GM12878 (cell line): ENCODE measurements at regions not wholly inside any gene's neighbourhood (a gene's known extent, or its start where the extent isn't known, plus 50 kb on each side); places are given as distances from the start of the nearest gene placed in this dataset.

Source experiments
- ATAC-seq: fragments of 200-7000 bp; cut with Tn5 transposase; 3 replicates; pipeline ENCODE4 v1.9.1; 2020; ENCODE audit warnings: mild to moderate bottlenecking, moderate library complexity
- BruUV-seq: library from RNA; stranded (reverse); fragments of 400-500 nt; replicated peaks from 2 replicates; lab custom pipeline; 2021; lab: Mats Ljungman, UMichigan
- CTCF ChIA-PET: fragments of 300-600 bp; sonication (Branson Sonifier 250); formaldehyde crosslinking; extraction: SDS; loops from one replicate; lab custom pipeline; 2021; ENCODE audit warnings: inconsistent platforms; lab: Yijun Ruan, JAX
- POLR2A ChIA-PET: fragments of 350-600 bp; formaldehyde crosslinking; extraction: SDS; loops from one replicate; lab custom pipeline; 2021; ENCODE audit warnings: inconsistent platforms; lab: Charles Lee
- RAD21 ChIA-PET: fragments of 300-600 bp; sonication (Branson Sonifier 250); formaldehyde crosslinking; loops from one replicate; lab custom pipeline; 2023; ENCODE audit warnings: antibody characterized with exemption; ENCODE audit not compliant: unreplicated experiment; lab: Charles Lee
- SMC1A ChIA-PET: fragments of 300-600 bp; sonication (Branson Sonifier 250); formaldehyde crosslinking; loops from one replicate; lab custom pipeline; 2023; ENCODE audit not compliant: unreplicated experiment, uncharacterized antibody; lab: Charles Lee
- DNase-seq: peaks from one replicate; pipeline ENCODE4 v3.0.0-alpha.2; 2011; ENCODE audit warnings: low read depth, low spot score
- FAIRE-seq: peaks from 3 replicates; lab custom pipeline; 2011; peaks lifted over from hg19 to GRCh38; lab: Jason Lieb, UNC
- H2AFZ ChIP-seq: 2 replicates; pipeline ENCODE4 v1.6.0; 2011; ENCODE audit warnings: low read depth, low read length, control low read depth; ENCODE audit not compliant: control insufficient read depth
- H3K27ac ChIP-seq: 2 replicates; pipeline ENCODE4 v1.5.1; 2011; ENCODE audit warnings: control low read depth; ENCODE audit not compliant: control insufficient read depth, insufficient read depth
- H3K27me3 ChIP-seq, 2 experiments: replicated peaks in 1 of 2; 2 replicates each; pipeline versions ENCODE4 v1.6.0 to v1.6.1; 2011; ENCODE audit warnings: low read length in 1 of 2; ENCODE audit not compliant: control insufficient read depth in 2 of 2, insufficient read depth in 2 of 2
- H3K36me3 ChIP-seq, 2 experiments: 2 replicates each; pipeline ENCODE4 v1.5.1; 2011; ENCODE audit warnings: low read length in 1 of 2; ENCODE audit not compliant: control insufficient read depth in 2 of 2, insufficient read depth in 2 of 2
- H3K4me1 ChIP-seq: 2 replicates; pipeline ENCODE4 v1.6.1; 2011; ENCODE audit warnings: mild to moderate bottlenecking, low read length, moderate library complexity, mixed read lengths; ENCODE audit not compliant: control insufficient read depth, insufficient read depth
- H3K4me2 ChIP-seq: 2 replicates; pipeline ENCODE4 v1.6.0; 2011; ENCODE audit warnings: control low read depth; ENCODE audit not compliant: control insufficient read depth, insufficient read depth
- H3K4me3 ChIP-seq: fragments of 200-600 bp; sonication (generic); 2 replicates; pipeline ENCODE4 v1.5.1; 2016
- H3K79me2 ChIP-seq: 2 replicates; pipeline ENCODE4 v1.6.0; 2011; ENCODE audit warnings: low read length; ENCODE audit not compliant: control insufficient read depth, insufficient read depth
- H3K9ac ChIP-seq: 2 replicates; pipeline ENCODE4 v1.8.0; 2011; ENCODE audit warnings: low read length, control low read depth, mixed read lengths; ENCODE audit not compliant: control insufficient read depth, insufficient read depth
- H3K9me3 ChIP-seq: replicated peaks from 3 replicates; pipeline ENCODE4 v1.5.1; 2011; ENCODE audit warnings: mild to moderate bottlenecking, low read length; ENCODE audit not compliant: control insufficient read depth, insufficient read depth
- H4K20me1 ChIP-seq: 2 replicates; pipeline ENCODE4 v1.6.0; 2011; ENCODE audit not compliant: control insufficient read depth, insufficient read depth
- CEBPB ChIP-seq, 2 experiments: fragments of 150-350 bp in 1 of 2; IDR thresholded peaks; 2 replicates each; pipeline ENCODE4 v1.6.1; 2012 to 2014; ENCODE audit warnings: low read depth in 2 of 2, low read length in 2 of 2, borderline replicate concordance in 1 of 2, inconsistent platforms in 1 of 2
- EZH2 ChIP-seq: IDR thresholded peaks from 2 replicates; pipeline ENCODE4 v1.6.1; 2012; ENCODE audit warnings: low read depth, mild to moderate bottlenecking, control low read depth, inconsistent platforms, low read length, borderline replicate concordance; ENCODE audit not compliant: control insufficient read depth
- FOXM1 ChIP-seq: IDR thresholded peaks from 2 replicates; pipeline ENCODE4 v1.6.1; 2012; ENCODE audit warnings: low read depth, mild to moderate bottlenecking, inconsistent platforms, low read length, moderate library complexity
- KAT2A ChIP-seq: conservative IDR thresholded peaks from 2 replicates; pipeline ENCODE4 v1.6.1; 2011; ENCODE audit warnings: low read depth, low read length; ENCODE audit not compliant: control insufficient read depth
- PAX8 ChIP-seq: fragments of 450-650 bp; IDR thresholded peaks from 2 replicates; pipeline ENCODE4 v1.6.1; 2017; ENCODE audit warnings: mild to moderate bottlenecking, moderate library complexity
- WGBS: methylation state at CpG from one replicate; pipeline ENCODE4 v1.1.6; 2016; ENCODE audit warnings: low lambda C conversion rate; ENCODE audit not compliant: insufficient replicate concordance, insufficient coverage; ENCODE audit errors: missing lambda C conversion rate; 5-methylcytosine and 5-hydroxymethylcytosine counted together
- in situ Hi-C: fragments of 300-500 bp; cut with MboI; formaldehyde crosslinking; loops from 9 replicates; pipeline ENCODE4 v1.14.3; 2018; ENCODE audit warnings: mixed read lengths
- intact Hi-C: fragments of 100-400 bp; cut with micrococcal nuclease; formaldehyde crosslinking; loops from one replicate; pipeline ENCODE4 v1.14.2; 2022; ENCODE audit not compliant: unreplicated experiment
- TF ChIP-seq, protein P1 (sequence below), 3 experiments: IDR thresholded peaks in 2 of 3; conservative IDR thresholded peaks in 1 of 3; 2 replicates each; pipeline ENCODE4 v1.5.1; 2011; ENCODE audit warnings: low read depth in 3 of 3, low read length in 3 of 3, mild to moderate bottlenecking in 3 of 3, control low read depth in 2 of 3, moderate library complexity in 2 of 3, inconsistent platforms in 1 of 3, mixed read lengths in 1 of 3; ENCODE audit not compliant: control insufficient read depth in 2 of 3, insufficient read depth in 1 of 3; ENCODE audit errors: extremely low read depth in 1 of 3
- TF ChIP-seq, protein P2 (sequence below): fragments of 450-650 bp; IDR thresholded peaks from 2 replicates; pipeline ENCODE4 v1.6.1; 2017; ENCODE audit warnings: mild to moderate bottlenecking, low read depth, inconsistent platforms; ENCODE audit not compliant: poor library complexity, severe bottlenecking

DNA sequence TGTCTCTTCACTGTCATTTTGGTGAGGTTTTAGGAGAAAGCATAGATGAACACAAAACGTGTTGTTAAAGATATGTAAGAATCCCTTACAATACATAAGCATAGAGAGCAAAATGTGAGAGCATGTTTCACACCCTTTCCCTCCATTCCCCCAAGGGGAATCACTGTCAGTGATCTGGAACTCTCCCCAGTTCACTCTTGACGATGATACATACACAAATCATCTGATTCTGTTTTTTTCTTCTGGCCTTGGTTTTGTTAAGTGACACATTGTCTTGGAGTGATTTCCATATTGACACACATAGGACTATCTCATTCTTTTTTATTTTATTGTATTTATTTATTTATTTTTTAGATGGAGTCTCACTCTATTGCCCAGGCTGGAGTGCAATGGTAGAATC, 53.7 kb upstream of the TANC1 start:
- H3K4me2 ChIP-seq: no peak overlapping the region
- POLR2A ChIA-PET: no interaction called here
- no peak for TF ChIP-seq FOXM1
- TF ChIP-seq, all 136 proteins: peak for 0
- H3K27me3 ChIP-seq: no peaks in the 10 kb centered on the region
- no peak overlapping the region for H3K9ac ChIP-seq
- RAD21 ChIA-PET: no interaction called here
- SMC1A ChIA-PET: interaction anchor here (1.0 kb wide), 1 partner anchor 11 kb away, joined by 3 read pairs; no protein-coding TSS in a partner anchor
- no TSS peak for BruUV-seq
- H3K36me3 ChIP-seq: no peaks in the 10 kb centered on the region
- CTCF ChIA-PET: interaction anchor here (1.7 kb wide), 1 partner anchor 12 kb away, joined by 4 read pairs; no protein-coding TSS in a partner anchor
- H3K9me3 ChIP-seq: no peaks in the 10 kb centered on the region
- DNase-seq: no peak
- no peaks in the 10 kb centered on the region for H4K20me1 ChIP-seq
- no peaks in the 10 kb centered on the region for H3K4me1 ChIP-seq
- H3K4me3 ChIP-seq: no peak overlapping the region
- H2AFZ ChIP-seq: no peak overlapping the region
- ATAC-seq: no peak
- 22% methylated on average over 2 of the region's 2 CpGs for WGBS
- FAIRE-seq: no peak
- H3K27ac ChIP-seq: no peak overlapping the region
- in situ Hi-C loops: no loop called here
- intact Hi-C loops: no loop called here
- H3K79me2 ChIP-seq: no peaks in the 10 kb centered on the region

DNA sequence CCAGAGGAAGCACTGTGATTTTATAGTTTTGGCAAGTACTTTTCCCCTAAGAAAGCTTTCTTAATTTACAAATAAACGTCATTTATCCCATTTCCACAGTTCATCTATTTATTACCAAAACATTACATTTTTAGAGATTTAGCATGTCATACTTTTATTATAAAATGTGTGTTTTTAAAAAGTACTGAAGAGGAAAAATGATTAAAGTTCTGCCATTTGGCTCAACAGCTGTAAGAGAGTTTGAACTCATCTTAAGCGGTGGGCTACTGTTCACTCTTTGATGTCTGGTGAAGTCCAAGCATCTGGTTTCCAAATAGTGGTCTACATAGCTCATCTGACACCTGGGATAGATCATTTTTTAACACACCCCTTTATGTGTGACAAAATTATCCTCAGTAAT, 51.3 kb upstream of the TANC1 start:
- ATAC-seq (no peak), FAIRE-seq (no peak)

More for the DNA sequence above, 51.3 kb upstream of the TANC1 start:
- Histone ChIP-seq H2AFZ (no peak overlapping the region), H3K36me3 (no peaks in the 10 kb centered on the region), H3K9ac (no peak overlapping the region), H3K4me2 (no peak overlapping the region), H4K20me1 (no peaks in the 10 kb centered on the region), H3K4me3 (no peak overlapping the region), H3K4me1 (no peaks in the 10 kb centered on the region), H3K27me3 (no peaks in the 10 kb centered on the region), H3K79me2 (no peaks in the 10 kb centered on the region), H3K9me3 (no peaks in the 10 kb centered on the region), H3K27ac (no peak overlapping the region)
- RAD21 ChIA-PET: no interaction called here
- DNase-seq: no peak
- CTCF ChIA-PET: no interaction called here
- SMC1A ChIA-PET: interaction anchor here (0.6 to 1.2 kb wide), 4 partner anchors 8 to 517 kb away, joined by 3 to 5 read pairs (median 3); no protein-coding TSS in a partner anchor
- 3% methylated on average over 2 of the region's 2 CpGs for WGBS
- BruUV-seq: no TSS peak
- TF ChIP-seq, protein P1, sequence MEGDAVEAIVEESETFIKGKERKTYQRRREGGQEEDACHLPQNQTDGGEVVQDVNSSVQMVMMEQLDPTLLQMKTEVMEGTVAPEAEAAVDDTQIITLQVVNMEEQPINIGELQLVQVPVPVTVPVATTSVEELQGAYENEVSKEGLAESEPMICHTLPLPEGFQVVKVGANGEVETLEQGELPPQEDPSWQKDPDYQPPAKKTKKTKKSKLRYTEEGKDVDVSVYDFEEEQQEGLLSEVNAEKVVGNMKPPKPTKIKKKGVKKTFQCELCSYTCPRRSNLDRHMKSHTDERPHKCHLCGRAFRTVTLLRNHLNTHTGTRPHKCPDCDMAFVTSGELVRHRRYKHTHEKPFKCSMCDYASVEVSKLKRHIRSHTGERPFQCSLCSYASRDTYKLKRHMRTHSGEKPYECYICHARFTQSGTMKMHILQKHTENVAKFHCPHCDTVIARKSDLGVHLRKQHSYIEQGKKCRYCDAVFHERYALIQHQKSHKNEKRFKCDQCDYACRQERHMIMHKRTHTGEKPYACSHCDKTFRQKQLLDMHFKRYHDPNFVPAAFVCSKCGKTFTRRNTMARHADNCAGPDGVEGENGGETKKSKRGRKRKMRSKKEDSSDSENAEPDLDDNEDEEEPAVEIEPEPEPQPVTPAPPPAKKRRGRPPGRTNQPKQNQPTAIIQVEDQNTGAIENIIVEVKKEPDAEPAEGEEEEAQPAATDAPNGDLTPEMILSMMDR (IDR thresholded peaks at IDR 0.05 in 2 of 3, conservative IDR thresholded peaks at IDR 0.05 in 1 of 3; ENCODE audit: control insufficient read depth in 2 of 3, extremely low read depth in 1 of 3, insufficient read depth in 1 of 3, low read depth in 3 of 3, low read length in 3 of 3): no peak
- TF ChIP-seq CEBPB (IDR thresholded peaks at IDR 0.05; ENCODE audit: borderline replicate concordance in 1 of 2, low read depth in 2 of 2, low read length in 2 of 2) (no peak), PAX8 (no peak), KAT2A (no peak), EZH2 (no peak)
- TF ChIP-seq, protein P2, sequence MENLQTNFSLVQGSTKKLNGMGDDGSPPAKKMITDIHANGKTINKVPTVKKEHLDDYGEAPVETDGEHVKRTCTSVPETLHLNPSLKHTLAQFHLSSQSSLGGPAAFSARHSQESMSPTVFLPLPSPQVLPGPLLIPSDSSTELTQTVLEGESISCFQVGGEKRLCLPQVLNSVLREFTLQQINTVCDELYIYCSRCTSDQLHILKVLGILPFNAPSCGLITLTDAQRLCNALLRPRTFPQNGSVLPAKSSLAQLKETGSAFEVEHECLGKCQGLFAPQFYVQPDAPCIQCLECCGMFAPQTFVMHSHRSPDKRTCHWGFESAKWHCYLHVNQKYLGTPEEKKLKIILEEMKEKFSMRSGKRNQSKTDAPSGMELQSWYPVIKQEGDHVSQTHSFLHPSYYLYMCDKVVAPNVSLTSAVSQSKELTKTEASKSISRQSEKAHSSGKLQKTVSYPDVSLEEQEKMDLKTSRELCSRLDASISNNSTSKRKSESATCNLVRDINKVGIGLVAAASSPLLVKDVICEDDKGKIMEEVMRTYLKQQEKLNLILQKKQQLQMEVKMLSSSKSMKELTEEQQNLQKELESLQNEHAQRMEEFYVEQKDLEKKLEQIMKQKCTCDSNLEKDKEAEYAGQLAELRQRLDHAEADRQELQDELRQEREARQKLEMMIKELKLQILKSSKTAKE: no peak
- in situ Hi-C loops: no loop called here
- POLR2A ChIA-PET: no interaction called here
- intact Hi-C loops: no loop called here
